ENCODE measurements at regions not wholly inside any gene's neighbourhood (a gene's known extent, or its start where the extent isn't known, plus 50 kb on each side); places are given as distances from the start of the nearest gene placed in this dataset.

DNA sequence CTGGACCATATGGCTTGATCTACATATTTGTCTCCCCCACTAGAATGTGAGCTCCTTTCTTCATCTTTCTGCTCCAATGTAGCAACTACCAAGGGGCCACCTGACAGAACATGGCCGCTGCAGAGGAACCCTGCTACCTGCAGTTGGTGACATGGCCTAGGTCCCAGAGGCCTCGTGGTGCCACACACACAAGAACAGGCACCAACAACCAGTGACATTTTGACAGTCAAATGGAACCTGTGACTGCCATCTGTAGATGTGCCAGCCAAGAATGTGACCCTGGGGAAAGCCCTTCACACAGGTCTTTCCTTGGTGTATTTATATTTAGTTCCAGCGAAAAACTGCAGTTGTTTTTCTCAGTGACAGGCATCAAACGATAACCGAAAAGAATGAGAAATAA, 67.9 kb upstream of the ANKRD1 start:
- TF ChIP-seq FOXM1 (IDR thresholded peaks at IDR 0.05; ENCODE audit: borderline replicate concordance, low read depth) (no peak), EGR1 (IDR thresholded peaks at IDR 0.05) (no peak), TCF12 (IDR thresholded peaks at IDR 0.05; ENCODE audit: low read depth) (no peak), NFIC (IDR thresholded peaks at IDR 0.05) (no peak), YY1 (IDR thresholded peaks at IDR 0.05; ENCODE audit: low read depth) (no peak), TAF1 (IDR thresholded peaks at IDR 0.05; ENCODE audit: low read depth) (no peak), ZBTB7A (IDR thresholded peaks at IDR 0.05; ENCODE audit: low read depth) (no peak), TEAD4 (IDR thresholded peaks at IDR 0.05) (no peak), CEBPB (IDR thresholded peaks at IDR 0.05) (no peak), USF1 (IDR thresholded peaks at IDR 0.05) (no peak), RAD21 (IDR thresholded peaks at IDR 0.05; ENCODE audit: low read depth) (no peak), EP300 (IDR thresholded peaks at IDR 0.05; ENCODE audit: borderline replicate concordance) (no peak), CREB1 (IDR thresholded peaks at IDR 0.05; ENCODE audit: low read depth) (no peak)
- TF ChIP-seq, protein P1, sequence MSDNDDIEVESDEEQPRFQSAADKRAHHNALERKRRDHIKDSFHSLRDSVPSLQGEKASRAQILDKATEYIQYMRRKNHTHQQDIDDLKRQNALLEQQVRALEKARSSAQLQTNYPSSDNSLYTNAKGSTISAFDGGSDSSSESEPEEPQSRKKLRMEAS (IDR thresholded peaks at IDR 0.05): no peak
- TF ChIP-seq, protein P2, sequence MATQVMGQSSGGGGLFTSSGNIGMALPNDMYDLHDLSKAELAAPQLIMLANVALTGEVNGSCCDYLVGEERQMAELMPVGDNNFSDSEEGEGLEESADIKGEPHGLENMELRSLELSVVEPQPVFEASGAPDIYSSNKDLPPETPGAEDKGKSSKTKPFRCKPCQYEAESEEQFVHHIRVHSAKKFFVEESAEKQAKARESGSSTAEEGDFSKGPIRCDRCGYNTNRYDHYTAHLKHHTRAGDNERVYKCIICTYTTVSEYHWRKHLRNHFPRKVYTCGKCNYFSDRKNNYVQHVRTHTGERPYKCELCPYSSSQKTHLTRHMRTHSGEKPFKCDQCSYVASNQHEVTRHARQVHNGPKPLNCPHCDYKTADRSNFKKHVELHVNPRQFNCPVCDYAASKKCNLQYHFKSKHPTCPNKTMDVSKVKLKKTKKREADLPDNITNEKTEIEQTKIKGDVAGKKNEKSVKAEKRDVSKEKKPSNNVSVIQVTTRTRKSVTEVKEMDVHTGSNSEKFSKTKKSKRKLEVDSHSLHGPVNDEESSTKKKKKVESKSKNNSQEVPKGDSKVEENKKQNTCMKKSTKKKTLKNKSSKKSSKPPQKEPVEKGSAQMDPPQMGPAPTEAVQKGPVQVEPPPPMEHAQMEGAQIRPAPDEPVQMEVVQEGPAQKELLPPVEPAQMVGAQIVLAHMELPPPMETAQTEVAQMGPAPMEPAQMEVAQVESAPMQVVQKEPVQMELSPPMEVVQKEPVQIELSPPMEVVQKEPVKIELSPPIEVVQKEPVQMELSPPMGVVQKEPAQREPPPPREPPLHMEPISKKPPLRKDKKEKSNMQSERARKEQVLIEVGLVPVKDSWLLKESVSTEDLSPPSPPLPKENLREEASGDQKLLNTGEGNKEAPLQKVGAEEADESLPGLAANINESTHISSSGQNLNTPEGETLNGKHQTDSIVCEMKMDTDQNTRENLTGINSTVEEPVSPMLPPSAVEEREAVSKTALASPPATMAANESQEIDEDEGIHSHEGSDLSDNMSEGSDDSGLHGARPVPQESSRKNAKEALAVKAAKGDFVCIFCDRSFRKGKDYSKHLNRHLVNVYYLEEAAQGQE (IDR thresholded peaks at IDR 0.05; ENCODE audit: low read depth): no peak

DNA sequence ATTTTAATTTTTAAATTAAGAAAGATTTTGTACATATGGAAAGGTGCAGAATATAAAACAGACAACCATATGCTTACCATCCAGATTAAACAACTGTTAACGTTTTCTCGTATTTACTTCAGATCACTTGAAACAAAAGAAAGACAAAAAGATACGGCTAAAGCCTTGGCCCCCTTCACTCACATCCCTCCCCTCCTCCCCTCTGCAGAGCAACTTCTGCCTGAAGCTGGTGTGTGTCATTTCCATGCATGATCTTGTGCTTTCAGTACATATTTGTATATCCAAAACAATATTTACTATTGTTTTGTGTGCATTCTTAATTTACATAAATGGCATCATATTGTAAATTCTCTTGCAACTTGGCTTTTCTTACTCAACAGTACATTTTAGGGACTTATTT, 68.5 kb upstream of the ANKRD1 start:
- TF ChIP-seq ZBTB7A (IDR thresholded peaks at IDR 0.05; ENCODE audit: low read depth): no peak
- TF ChIP-seq, protein P1 (IDR thresholded peaks at IDR 0.05): no peak
- TF ChIP-seq, protein P2 (IDR thresholded peaks at IDR 0.05; ENCODE audit: low read depth): no peak
- no peak for TF ChIP-seq CEBPB (IDR thresholded peaks at IDR 0.05)
- no peak for TF ChIP-seq TEAD4 (IDR thresholded peaks at IDR 0.05)
- TF ChIP-seq EP300 (IDR thresholded peaks at IDR 0.05; ENCODE audit: borderline replicate concordance): no peak
- no peak for TF ChIP-seq USF1 (IDR thresholded peaks at IDR 0.05)

DNA sequence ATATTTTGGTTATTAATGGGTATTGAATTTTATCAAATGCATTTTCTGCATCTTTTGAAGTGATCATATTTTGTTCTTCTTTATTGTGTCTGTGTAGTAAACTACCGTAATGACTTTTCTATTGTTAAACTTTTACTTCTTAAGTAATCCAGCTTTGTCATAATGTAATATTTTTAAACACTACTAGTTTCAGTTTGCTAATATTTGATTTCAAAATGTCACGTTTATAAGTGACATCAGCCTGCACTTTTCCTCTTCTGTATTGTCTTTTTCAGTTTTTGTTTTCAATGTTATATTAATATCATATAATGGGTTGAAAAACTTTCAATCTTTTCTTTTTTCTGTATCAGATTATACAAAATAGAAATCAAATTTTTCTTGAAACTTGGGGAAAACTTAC, 71.6 kb upstream of the ANKRD1 start:
- TF ChIP-seq CEBPB (IDR thresholded peaks at IDR 0.05) (no peak), EGR1 (IDR thresholded peaks at IDR 0.05) (no peak), USF1 (IDR thresholded peaks at IDR 0.05) (no peak), TAF1 (IDR thresholded peaks at IDR 0.05; ENCODE audit: low read depth) (no peak), YY1 (IDR thresholded peaks at IDR 0.05; ENCODE audit: low read depth) (no peak), ZBTB7A (IDR thresholded peaks at IDR 0.05; ENCODE audit: low read depth) (no peak), CREB1 (IDR thresholded peaks at IDR 0.05; ENCODE audit: low read depth) (no peak), EP300 (IDR thresholded peaks at IDR 0.05; ENCODE audit: borderline replicate concordance) (no peak), FOXM1 (IDR thresholded peaks at IDR 0.05; ENCODE audit: borderline replicate concordance, low read depth) (no peak), TEAD4 (IDR thresholded peaks at IDR 0.05) (no peak)
- TF ChIP-seq, protein P2 (IDR thresholded peaks at IDR 0.05; ENCODE audit: low read depth): no peak

GRCh38 chr10:90993340-90993739, 72.5 kb upstream of the ANKRD1 start:
- TF ChIP-seq USF1 (IDR thresholded peaks at IDR 0.05) (no peak), FOXM1 (IDR thresholded peaks at IDR 0.05; ENCODE audit: borderline replicate concordance, low read depth) (no peak), YY1 (IDR thresholded peaks at IDR 0.05; ENCODE audit: low read depth) (no peak), CREB1 (IDR thresholded peaks at IDR 0.05; ENCODE audit: low read depth) (no peak)
